AG09309 (cell line): ENCODE measurements at regions not wholly inside any gene's neighbourhood (a gene's known extent, or its start where the extent isn't known, plus 50 kb on each side); places are given as distances from the start of the nearest gene placed in this dataset.

Source experiments
- DNase-seq: peaks from one replicate; pipeline ENCODE4 v3.0.0-alpha.2; 2010; ENCODE audit warnings: low read depth
- H3K4me3 ChIP-seq: 2 replicates; pipeline ENCODE4 v1.5.1; 2011; ENCODE audit warnings: mild to moderate bottlenecking, low read depth, low read length, moderate library complexity; ENCODE audit not compliant: control insufficient read depth
- CTCF ChIP-seq: IDR thresholded peaks from 2 replicates; pipeline ENCODE4 v1.5.1; 2011; ENCODE audit warnings: mild to moderate bottlenecking, low read depth, low read length, inconsistent platforms; ENCODE audit not compliant: insufficient read depth, control insufficient read depth; ENCODE audit errors: missing control alignments

- no peak for TF ChIP-seq CTCF
- DNase-seq, result no peak
- no peak overlapping the region for H3K4me3 ChIP-seq
Measured at GRCh38 chr16:75929046-75929445, 202.8 kb upstream of the CPHXL start.

GRCh38 chr16:75931043-75931442 lies 204.8 kb upstream of the CPHXL start:
- TF ChIP-seq CTCF, result no peak
- no peak for DNase-seq

GRCh38 chr16:75931970-75932369 lies 205.7 kb upstream of the CPHXL start:
- TF ChIP-seq CTCF, result no peak
- H3K4me3 ChIP-seq, result no peak overlapping the region
- no peak for DNase-seq

More at GRCh38 chr16:75931043-75931442, 204.8 kb upstream of the CPHXL start:
- H3K4me3 ChIP-seq, result no peak overlapping the region

DNA sequence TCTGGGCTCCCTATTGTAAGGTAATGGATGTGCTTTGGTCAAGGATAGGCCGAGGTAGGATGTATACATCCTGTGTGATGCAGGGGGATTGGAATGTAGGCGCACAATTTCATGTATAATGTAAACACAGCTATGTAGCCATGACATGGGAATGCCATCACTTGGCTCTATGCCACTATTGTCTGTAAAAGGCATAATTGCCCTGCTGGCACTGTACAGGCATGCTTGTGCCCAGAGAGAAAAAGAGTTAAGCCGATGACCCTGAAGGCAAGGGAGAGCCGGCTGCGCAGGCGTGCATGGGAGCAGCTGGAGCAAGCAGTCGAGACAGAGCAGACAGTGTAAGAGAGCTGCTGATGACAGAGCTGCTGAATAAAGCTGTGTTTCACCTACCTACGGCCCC lies 212.5 kb upstream of the CPHXL start:
- no peak for DNase-seq
- no peak overlapping the region for H3K4me3 ChIP-seq
- no peak for TF ChIP-seq CTCF

DNA sequence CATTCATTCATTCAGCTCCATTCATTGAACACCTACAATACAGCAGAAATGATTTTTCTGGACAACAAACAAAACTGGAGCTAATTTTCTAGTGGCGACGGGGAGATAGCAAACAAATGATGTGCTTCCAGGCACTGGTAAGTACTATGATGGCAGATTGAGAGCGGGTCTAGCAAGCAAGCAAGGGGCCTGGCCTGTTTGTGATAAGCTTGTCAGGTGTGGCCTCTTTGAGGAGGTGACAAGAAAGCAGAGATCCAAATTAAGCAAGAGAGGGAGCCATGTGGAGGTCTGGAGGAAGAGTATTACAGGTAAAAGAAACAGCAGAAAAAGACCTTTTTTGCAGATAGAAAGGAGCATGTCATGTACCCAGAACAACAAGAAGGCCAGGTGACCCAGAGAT lies 216.1 kb upstream of the CPHXL start:
- no peak for DNase-seq
- TF ChIP-seq CTCF, result no peak

GRCh38 chr16:75942936-75943335 lies 216.6 kb upstream of the CPHXL start:
- TF ChIP-seq CTCF, result no peak
- DNase-seq, result no peak
- H3K4me3 ChIP-seq, result no peak overlapping the region

More for the DNA sequence above, 216.1 kb upstream of the CPHXL start:
- no peak overlapping the region for H3K4me3 ChIP-seq
